NB4 (cell line): ENCODE measurements at regions not wholly inside any gene's neighbourhood (a gene's known extent, or its start where the extent isn't known, plus 50 kb on each side); places are given as distances from the start of the nearest gene placed in this dataset.

Source experiments
- POLR2A ChIP-seq: IDR thresholded peaks from 2 replicates; pipeline ENCODE4 v1.6.1; 2011; ENCODE audit warnings: mild to moderate bottlenecking; ENCODE audit not compliant: insufficient read length; ENCODE audit errors: extremely low read depth
- TF ChIP-seq, protein P1 (sequence below): IDR thresholded peaks from one replicate; pipeline ENCODE4 v1.5.1; 2012; ENCODE audit warnings: low read depth, low read length
- TF ChIP-seq, protein P2 (sequence below): IDR thresholded peaks from 2 replicates; pipeline ENCODE4 v1.6.1; 2011; ENCODE audit warnings: low read depth, low read length

DNA sequence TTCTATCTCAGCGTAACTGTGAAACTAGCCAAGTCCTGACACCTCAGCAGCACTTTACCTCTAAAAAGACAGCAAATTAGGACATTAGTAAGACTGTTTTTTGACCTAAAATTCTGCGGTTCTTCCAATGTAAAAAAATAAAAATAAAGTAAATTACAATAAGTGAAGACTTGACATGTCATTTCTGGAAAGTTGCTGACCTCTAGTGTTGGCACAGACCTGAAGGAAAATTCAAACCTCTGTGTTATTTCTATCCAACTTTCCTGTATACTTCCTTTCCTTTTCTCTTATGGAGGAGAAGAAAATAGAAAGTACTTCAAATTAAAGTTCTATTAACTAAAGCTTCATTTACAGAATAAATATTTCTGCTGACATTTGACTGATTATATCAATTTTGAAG lies 110.6 kb downstream of the TMEM182 start:
- TF ChIP-seq, protein P1, sequence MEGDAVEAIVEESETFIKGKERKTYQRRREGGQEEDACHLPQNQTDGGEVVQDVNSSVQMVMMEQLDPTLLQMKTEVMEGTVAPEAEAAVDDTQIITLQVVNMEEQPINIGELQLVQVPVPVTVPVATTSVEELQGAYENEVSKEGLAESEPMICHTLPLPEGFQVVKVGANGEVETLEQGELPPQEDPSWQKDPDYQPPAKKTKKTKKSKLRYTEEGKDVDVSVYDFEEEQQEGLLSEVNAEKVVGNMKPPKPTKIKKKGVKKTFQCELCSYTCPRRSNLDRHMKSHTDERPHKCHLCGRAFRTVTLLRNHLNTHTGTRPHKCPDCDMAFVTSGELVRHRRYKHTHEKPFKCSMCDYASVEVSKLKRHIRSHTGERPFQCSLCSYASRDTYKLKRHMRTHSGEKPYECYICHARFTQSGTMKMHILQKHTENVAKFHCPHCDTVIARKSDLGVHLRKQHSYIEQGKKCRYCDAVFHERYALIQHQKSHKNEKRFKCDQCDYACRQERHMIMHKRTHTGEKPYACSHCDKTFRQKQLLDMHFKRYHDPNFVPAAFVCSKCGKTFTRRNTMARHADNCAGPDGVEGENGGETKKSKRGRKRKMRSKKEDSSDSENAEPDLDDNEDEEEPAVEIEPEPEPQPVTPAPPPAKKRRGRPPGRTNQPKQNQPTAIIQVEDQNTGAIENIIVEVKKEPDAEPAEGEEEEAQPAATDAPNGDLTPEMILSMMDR: no peak
- TF ChIP-seq POLR2A: no peak
- TF ChIP-seq, protein P2, sequence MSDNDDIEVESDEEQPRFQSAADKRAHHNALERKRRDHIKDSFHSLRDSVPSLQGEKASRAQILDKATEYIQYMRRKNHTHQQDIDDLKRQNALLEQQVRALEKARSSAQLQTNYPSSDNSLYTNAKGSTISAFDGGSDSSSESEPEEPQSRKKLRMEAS: no peak
